ENCODE measurements at regions not wholly inside any gene's neighbourhood (a gene's known extent, or its start where the extent isn't known, plus 50 kb on each side); places are given as distances from the start of the nearest gene placed in this dataset.
"Not testable (repeated sequence)": the region's sequence is repeated elsewhere in the genome, so short reads cannot be mapped to it uniquely, and the experiment has no call there.

DNA sequence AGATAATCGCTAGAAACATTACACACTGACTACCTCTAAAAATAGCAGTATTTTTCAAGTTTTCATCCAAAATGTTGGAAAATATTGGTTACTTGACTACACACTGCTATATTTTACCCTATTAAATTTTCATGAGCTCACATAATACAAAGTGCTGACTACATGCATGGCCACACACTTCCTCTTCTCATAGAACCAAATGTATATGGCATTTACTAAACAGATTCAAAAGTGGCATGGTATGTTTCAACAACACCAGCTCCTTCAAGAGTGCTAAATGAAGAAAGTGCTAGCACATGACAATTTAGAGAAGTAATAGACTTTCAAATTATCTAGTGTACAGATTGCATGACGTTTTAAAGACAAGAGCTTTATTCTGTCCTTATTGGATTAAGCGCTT lies 780.4 kb upstream of the SLITRK6 start:
- DNase-seq (ENCODE audit: low spot score): no peak

GRCh38 chr13:86581706-86582105 lies 782.5 kb upstream of the SLITRK6 start:
- DNase-seq (ENCODE audit: low spot score): no peak

DNA sequence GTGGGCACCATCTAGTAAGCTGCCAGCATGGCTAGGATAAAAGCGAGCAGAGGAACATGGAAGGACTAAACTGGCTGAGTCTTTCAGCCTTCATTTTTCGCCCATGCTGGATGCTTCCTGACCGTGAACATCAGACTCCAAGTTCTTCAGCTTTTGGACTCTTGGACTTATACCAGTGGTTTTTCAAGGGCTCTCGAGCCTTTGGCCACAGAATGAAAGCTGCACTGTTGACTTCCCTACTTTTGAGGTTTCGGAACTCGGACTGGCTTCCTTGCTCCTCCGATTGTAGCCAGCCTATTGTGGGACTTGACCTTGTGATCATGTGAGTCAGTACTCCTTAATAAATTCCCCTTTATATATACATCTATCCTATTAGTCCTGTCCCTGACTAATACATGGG lies 785.1 kb upstream of the SLITRK6 start:
- DNase-seq (ENCODE audit: low spot score): no peak

DNA sequence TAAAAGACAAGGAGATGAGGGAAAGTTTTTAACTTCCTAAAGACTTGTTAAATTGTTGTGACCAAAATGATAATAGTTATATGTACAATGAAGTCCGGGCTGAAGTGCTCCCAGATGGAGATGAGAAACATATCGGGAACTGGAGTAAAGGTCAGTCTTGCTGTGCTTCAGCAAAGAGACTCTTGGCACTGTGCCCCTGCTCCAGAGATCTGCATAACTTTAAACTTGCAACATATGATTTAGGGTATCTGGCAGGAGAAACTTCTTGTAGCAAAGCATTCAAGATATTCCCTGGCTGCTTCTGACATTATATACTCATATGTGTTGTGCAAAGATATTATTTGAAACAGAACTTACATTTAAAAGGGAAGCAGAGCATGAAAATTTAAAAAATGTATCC lies 786.6 kb upstream of the SLITRK6 start:
- DNase-seq (ENCODE audit: low spot score): peak; percentile 18

GRCh38 chr13:86591862-86592261 lies 792.6 kb upstream of the SLITRK6 start:
- DNase-seq (ENCODE audit: low spot score): no peak

DNA sequence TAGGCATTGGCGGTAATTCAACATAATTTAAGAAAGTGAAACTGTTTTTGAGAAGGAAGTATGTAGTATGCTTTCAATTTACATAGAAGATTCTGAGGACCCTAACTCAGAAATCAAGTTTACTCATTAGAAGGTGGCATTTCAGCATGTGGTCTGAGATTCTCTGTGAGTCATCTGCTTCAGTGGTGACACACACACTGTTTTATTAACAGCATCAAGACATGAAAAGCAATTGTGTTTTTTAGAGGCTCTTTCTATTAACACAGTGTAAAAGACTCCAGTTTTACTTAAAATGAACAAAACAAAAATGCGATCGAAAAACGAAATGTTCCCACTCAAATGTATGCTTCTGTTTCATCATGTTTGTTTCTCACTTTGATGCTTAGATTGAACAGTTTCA lies 802.1 kb upstream of the SLITRK6 start:
- DNase-seq (ENCODE audit: low spot score): no peak

DNA sequence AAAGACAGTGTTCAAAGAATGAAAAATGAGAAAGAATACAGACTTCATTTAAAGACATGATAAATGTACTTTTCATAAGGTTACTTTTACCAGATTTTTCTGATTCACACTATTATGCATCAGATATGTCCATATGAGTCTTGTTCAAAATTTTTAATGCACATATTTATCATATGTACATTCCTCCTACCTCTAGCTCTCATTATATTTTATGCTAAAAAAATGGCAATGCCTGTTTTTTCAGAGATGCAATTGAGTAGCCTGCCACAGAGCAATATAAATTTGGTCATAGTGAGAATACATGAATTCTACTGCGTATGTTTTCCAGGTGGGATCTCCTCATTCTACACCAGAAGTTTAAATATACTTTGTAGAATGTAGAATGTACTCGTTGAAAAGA lies 807.0 kb upstream of the SLITRK6 start:
- no peak for DNase-seq (ENCODE audit: low spot score)

DNA sequence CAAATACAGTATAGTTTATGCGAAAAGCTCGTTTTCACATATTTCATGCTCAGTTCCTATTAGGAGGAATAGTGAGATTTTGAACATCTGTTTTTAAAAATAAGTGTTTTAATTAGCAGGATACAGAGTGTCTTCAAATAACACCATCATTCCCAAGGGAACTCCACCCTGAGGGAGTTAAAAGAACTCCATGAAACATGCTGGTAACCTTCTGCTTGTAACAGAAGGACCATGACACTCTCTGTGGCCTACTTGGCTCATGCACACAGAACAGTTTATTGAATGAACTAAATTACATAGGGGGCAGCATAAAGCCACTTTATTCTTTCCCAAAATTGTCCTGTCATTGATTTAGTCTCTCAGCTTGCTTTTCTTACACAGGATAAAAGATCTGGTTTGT lies 809.5 kb upstream of the SLITRK6 start:
- no peak for DNase-seq (ENCODE audit: low spot score)

DNA sequence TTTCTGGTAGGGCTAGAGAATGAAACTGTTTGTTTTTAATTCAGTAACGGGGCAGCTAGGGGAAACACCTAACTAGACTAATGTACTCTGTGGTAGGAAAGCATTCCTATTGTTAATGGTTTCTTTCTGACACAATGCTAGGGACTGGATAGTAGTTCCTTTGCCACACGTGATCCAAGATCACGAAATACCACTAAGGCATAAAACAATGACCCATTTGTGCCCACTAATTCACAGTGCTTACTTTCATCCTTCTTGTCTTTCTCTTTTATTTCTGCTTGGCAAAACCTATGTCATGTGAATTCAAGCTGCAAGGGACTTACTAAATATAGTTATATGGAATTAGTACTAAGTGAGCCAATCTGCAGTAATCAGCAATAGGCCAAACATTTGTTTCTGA lies 834.1 kb upstream of the SLITRK6 start:
- no peak for DNase-seq (ENCODE audit: low spot score)

DNA sequence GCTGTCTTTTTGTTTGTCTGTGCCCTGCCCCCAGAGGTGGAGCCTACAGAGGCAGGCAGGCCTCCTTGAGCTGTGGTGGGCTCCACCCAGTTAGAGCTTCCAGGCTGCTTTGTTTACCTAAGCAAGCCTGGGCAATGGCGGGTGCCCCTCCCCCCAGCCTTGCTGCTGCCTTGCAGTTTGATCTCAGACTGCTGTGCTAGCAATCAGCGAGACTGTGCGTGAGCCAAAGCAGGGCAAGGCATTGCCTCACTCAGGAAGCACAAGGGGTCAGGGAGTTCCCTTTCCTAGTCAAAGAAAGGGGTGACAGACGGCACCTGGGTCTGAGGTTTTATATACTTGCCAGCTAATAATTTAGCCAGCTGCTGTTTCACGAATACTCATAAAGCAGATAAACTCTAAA lies 852.0 kb upstream of the SLITRK6 start:
- not testable (repeated sequence) for DNase-seq (ENCODE audit: low spot score)

DNA sequence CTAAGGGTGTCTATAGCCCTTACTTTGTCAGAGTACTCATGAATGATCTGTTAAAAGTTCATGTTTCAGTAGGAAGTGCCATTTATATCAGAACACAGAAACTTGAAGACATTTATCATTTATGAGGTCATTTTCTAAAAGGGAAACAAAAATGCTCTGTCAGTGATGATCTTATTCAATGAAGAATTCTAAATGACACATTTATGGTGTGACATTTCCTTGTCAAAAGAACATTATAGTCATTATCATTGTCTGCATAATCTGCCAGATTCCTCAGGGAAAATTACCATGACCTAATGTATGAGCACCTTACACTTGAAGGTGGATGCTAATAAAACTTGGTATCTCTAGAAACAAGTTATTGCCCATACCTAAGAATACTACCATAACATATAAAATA lies 853.8 kb upstream of the SLITRK6 start:
- DNase-seq (ENCODE audit: low spot score): no peak

GRCh38 chr13:86655561-86655960 lies 856.3 kb upstream of the SLITRK6 start:
- DNase-seq (ENCODE audit: low spot score): no peak

DNA sequence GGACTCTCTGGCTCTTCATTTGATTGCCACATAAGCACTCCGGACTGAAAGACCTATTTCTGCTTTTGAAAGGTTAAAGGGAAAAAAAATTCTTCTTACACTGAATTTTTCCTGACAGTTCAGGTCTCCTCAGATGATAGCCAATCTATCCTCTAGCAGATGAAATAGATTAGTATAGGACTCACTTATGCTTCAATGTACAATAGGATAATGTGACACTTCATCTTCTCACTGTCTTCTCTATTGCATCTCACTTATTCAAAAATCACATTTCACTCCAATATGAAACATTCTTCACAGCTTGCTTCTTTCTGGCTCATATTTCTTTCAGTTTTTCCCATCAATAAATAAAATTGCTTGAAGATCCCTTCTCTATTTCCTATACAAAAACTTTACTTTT lies 860.9 kb upstream of the SLITRK6 start:
- DNase-seq (ENCODE audit: low spot score): no peak

- DNase-seq (ENCODE audit: low spot score): no peak
Observed at GRCh38 chr13:86665842-86666241, 866.6 kb upstream of the SLITRK6 start.

- no peak for DNase-seq (ENCODE audit: low spot score)
Observed at GRCh38 chr13:86673931-86674431, 874.8 kb upstream of the SLITRK6 start.

GRCh38 chr13:86681223-86681622 lies 882.0 kb upstream of the SLITRK6 start:
- DNase-seq (ENCODE audit: low spot score): no peak

GRCh38 chr13:86684402-86684801 lies 885.2 kb upstream of the SLITRK6 start:
- DNase-seq (ENCODE audit: low spot score): no peak

DNA sequence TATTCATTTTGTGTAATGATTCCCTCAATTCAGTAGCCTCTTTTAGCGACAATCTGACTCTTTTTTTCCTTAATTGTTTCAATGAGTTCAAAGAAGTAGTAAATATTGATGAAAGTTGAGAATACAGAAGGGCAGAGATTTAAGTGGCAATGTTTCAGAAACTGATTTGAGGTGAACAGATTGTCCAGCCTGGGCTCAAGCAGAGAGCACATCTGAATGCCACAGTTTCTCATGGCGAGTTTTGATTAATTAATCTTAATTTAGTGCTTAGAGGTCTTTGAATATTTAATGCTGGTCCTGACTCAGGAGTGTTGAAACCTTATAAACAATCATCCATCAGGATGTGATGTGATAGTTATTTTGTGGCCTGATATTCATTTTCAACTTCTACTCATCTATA lies 890.7 kb upstream of the SLITRK6 start:
- DNase-seq (ENCODE audit: low spot score): no peak

DNA sequence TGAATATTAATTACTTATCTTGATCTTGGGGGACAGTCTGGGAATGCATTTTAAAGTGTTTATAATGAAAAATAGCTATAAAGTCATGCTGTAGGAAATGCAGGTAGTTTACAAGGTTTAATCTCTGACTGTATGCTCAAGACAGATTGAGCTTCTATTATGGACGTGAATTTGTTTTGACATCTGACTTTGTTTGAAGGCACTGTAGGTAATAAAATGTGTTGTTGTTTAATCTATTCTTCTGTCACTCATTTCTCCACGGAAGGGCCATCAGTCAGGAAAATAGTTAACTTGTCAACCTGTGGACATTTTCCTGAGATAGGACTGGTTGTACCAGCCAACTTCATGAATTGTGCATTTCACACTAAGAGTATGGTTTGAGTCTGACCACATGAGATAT lies 893.1 kb upstream of the SLITRK6 start:
- DNase-seq (ENCODE audit: low spot score): no peak

GRCh38 chr13:86710013-86710412 lies 910.8 kb upstream of the SLITRK6 start:
- no peak for DNase-seq (ENCODE audit: low spot score)

GRCh38 chr13:86710896-86711295 lies 911.7 kb upstream of the SLITRK6 start:
- DNase-seq (ENCODE audit: low spot score): no peak

- no peak for DNase-seq (ENCODE audit: low spot score)
Observed at GRCh38 chr13:86714495-86714894, 915.3 kb upstream of the SLITRK6 start.

GRCh38 chr13:86725105-86725504 lies 925.9 kb upstream of the SLITRK6 start:
- DNase-seq (ENCODE audit: low spot score): no peak

DNA sequence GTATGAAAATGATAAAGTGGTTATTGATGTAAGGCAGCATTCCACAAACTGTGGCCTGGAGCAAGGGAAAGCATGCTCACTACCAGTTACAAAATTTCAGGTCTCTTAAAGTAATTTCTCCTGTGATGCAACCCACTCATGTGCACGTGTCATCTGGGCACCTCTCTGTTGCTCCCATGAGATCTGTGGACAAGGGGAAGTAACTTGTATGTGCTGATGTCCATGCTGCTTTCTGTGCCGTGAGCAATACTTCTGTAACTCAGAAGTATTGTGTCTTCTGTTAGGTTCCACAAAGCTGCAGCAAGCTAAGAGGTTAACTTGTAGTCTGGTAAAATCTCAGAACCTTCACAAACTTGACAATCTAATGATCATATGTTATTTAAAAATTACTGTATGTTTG lies 930.0 kb upstream of the SLITRK6 start:
- no peak for DNase-seq (ENCODE audit: low spot score)

- DNase-seq (ENCODE audit: low spot score): no peak
Observed at GRCh38 chr13:86731987-86732386, 932.8 kb upstream of the SLITRK6 start.
